ENCODE measurements at regions not wholly inside any gene's neighbourhood (a gene's known extent, or its start where the extent isn't known, plus 50 kb on each side); places are given as distances from the start of the nearest gene placed in this dataset.
A peak's percentile ranks its signal among the peaks of the same experiment; 100 is the strongest.

- H3K27ac ChIP-seq: 0 out of 2 replicates have a peak overlapping the region, but pooled peaks have one; percentile 15
- no peak for TF ChIP-seq CTCF (conservative IDR thresholded peaks at IDR 0.05)
These were observed 89.8 kb upstream of the DST start for GRCh38 chr6:56732517-56732916.

- TF ChIP-seq CTCF (conservative IDR thresholded peaks at IDR 0.05): no peak
These were observed 88.2 kb upstream of the DST start for GRCh38 chr6:56730663-56731529.

GRCh38 chr6:56729719-56730118 is 87.0 kb upstream of the DST start:
- no peak for TF ChIP-seq CTCF (conservative IDR thresholded peaks at IDR 0.05)
- H3K27ac ChIP-seq: peak overlapping the region; percentile 63

More at GRCh38 chr6:56730663-56731529, 88.2 kb upstream of the DST start:
- peak overlapping the region; percentile 63 for H3K27ac ChIP-seq

- peak overlapping the region; percentile 63 for H3K27ac ChIP-seq
These were observed 86.5 kb upstream of the DST start for GRCh38 chr6:56729166-56729565.

GRCh38 chr6:56727097-56727850 is 84.6 kb upstream of the DST start:
- peak overlapping the region; percentile 63 for H3K27ac ChIP-seq
- no peak for TF ChIP-seq CTCF (conservative IDR thresholded peaks at IDR 0.05)

- H3K27ac ChIP-seq: no peak overlapping the region
- no peak for TF ChIP-seq CTCF (conservative IDR thresholded peaks at IDR 0.05)
These were observed 82.6 kb upstream of the DST start for GRCh38 chr6:56725254-56725653.

GRCh38 chr6:56724455-56724854 is 81.8 kb upstream of the DST start:
- H3K27ac ChIP-seq: no peak overlapping the region
- TF ChIP-seq CTCF (conservative IDR thresholded peaks at IDR 0.05): no peak

Data from VCaP (cell line).